GM21515 (cell line): ENCODE measurements at regions not wholly inside any gene's neighbourhood (a gene's known extent, or its start where the extent isn't known, plus 50 kb on each side); places are given as distances from the start of the nearest gene placed in this dataset.

Experiments used
- ATAC-seq: cut with Tn5 transposase; IDR thresholded peaks from one replicate; pipeline ENCODE4 v1.9.1; 2021; ENCODE audit not compliant: unreplicated experiment

GRCh38 chr1:191636345-191636744 lies 521.9 kb upstream of the RGS18 start:
- ATAC-seq = no peak

- ATAC-seq = no peak
Observed at GRCh38 chr1:191641420-191642260, 516.6 kb upstream of the RGS18 start.

- ATAC-seq = no peak
Observed at GRCh38 chr1:191643060-191643459, 515.2 kb upstream of the RGS18 start.

- no peak for ATAC-seq
Observed at GRCh38 chr1:191648939-191649338, 509.3 kb upstream of the RGS18 start.

- ATAC-seq = no peak
Observed at GRCh38 chr1:191662051-191662450, 496.2 kb upstream of the RGS18 start.

GRCh38 chr1:191662746-191663145 lies 495.5 kb upstream of the RGS18 start:
- ATAC-seq = no peak

- ATAC-seq = no peak
Observed at GRCh38 chr1:191668525-191668924, 489.7 kb upstream of the RGS18 start.

- no peak for ATAC-seq
Observed at GRCh38 chr1:191669629-191670028, 488.6 kb upstream of the RGS18 start.

- ATAC-seq = no peak
Observed at GRCh38 chr1:191671236-191671635, 487.0 kb upstream of the RGS18 start.

GRCh38 chr1:191674626-191675179 lies 483.6 kb upstream of the RGS18 start:
- ATAC-seq = no peak

- ATAC-seq = no peak
Observed at GRCh38 chr1:191675856-191676783, 482.1 kb upstream of the RGS18 start.

- no peak for ATAC-seq
Observed at GRCh38 chr1:191685669-191686068, 472.6 kb upstream of the RGS18 start.

GRCh38 chr1:191687721-191688120 lies 470.5 kb upstream of the RGS18 start:
- no peak for ATAC-seq

GRCh38 chr1:191690931-191691330 lies 467.3 kb upstream of the RGS18 start:
- ATAC-seq = no peak

GRCh38 chr1:191693797-191694196 lies 464.5 kb upstream of the RGS18 start:
- ATAC-seq = no peak

- peak; percentile 88 for ATAC-seq
Observed at GRCh38 chr1:191695865-191696264, 462.4 kb upstream of the RGS18 start.

GRCh38 chr1:191696354-191696753 lies 461.9 kb upstream of the RGS18 start:
- no peak for ATAC-seq

- ATAC-seq = no peak
Observed at GRCh38 chr1:191697556-191697955, 460.7 kb upstream of the RGS18 start.

GRCh38 chr1:191698246-191698645 lies 460.0 kb upstream of the RGS18 start:
- no peak for ATAC-seq

- no peak for ATAC-seq
Observed at GRCh38 chr1:191699343-191699742, 458.9 kb upstream of the RGS18 start.

GRCh38 chr1:191700922-191701321 lies 457.3 kb upstream of the RGS18 start:
- no peak for ATAC-seq

- no peak for ATAC-seq
Observed at GRCh38 chr1:191702124-191702523, 456.1 kb upstream of the RGS18 start.
